ENCODE measurements at regions not wholly inside any gene's neighbourhood (a gene's known extent, or its start where the extent isn't known, plus 50 kb on each side); places are given as distances from the start of the nearest gene placed in this dataset.
"Not testable (repeated sequence)": the region's sequence is repeated elsewhere in the genome, so short reads cannot be mapped to it uniquely, and the experiment has no call there.

- no peak for DNase-seq
Observed at GRCh38 chr4:9704551-9705332, 76.7 kb upstream of the DRD5 start.

GRCh38 chr4:9707281-9707680 is 74.2 kb upstream of the DRD5 start:
- DNase-seq = peak; percentile 29

GRCh38 chr4:9707936-9708335 is 73.5 kb upstream of the DRD5 start:
- DNase-seq = not testable (repeated sequence)

- no peak for DNase-seq
Observed at GRCh38 chr4:9709724-9710123, 71.7 kb upstream of the DRD5 start.

GRCh38 chr4:9715271-9715670 is 66.2 kb upstream of the DRD5 start:
- not testable (repeated sequence) for DNase-seq

GRCh38 chr4:9716093-9716492 is 65.3 kb upstream of the DRD5 start:
- no peak for DNase-seq

GRCh38 chr4:9718246-9718939 is 63.0 kb upstream of the DRD5 start:
- not testable (repeated sequence) for DNase-seq

- not testable (repeated sequence) for DNase-seq
Observed at GRCh38 chr4:9722131-9722530, 59.3 kb upstream of the DRD5 start.

Data from hematopoietic multipotent progenitor cell treated with erythropoietin and hydrocortisone succinate and interleukin-3 and kit ligand, for 8 days (in vitro differentiated cells).